NCI-H748 treated with DMSO at 0.1 percent for 48 hours (cell line): ENCODE measurements at regions not wholly inside any gene's neighbourhood (a gene's known extent, or its start where the extent isn't known, plus 50 kb on each side); places are given as distances from the start of the nearest gene placed in this dataset.

Source experiments
- DNase-seq: peaks from one replicate; lab custom pipeline; 2025; lab: John Stamatoyannopoulos, UW

- DNase-seq: no peak
Observed at GRCh38 chr1:67991546-67991945, 58.9 kb downstream of the DIRAS3 start.

DNA sequence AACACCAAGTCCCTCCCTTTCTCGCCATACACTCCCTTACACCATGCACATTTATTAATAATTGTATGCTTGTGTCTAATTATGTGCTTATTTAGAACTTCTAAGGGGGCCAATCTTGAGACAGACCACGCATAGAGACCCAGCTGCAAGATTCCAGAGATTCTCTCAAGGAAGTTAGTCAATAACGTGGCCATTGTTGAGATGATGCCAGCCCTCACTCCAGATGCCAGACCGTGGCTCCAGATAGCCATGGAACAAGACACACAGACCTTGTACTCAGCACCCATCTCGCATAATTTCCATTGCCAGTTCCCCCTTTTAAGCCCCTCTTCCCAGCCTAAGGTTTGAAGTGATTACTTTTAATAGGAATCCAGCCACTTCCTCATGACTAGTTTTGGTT is 62.4 kb downstream of the DIRAS3 start:
- no peak for DNase-seq

DNA sequence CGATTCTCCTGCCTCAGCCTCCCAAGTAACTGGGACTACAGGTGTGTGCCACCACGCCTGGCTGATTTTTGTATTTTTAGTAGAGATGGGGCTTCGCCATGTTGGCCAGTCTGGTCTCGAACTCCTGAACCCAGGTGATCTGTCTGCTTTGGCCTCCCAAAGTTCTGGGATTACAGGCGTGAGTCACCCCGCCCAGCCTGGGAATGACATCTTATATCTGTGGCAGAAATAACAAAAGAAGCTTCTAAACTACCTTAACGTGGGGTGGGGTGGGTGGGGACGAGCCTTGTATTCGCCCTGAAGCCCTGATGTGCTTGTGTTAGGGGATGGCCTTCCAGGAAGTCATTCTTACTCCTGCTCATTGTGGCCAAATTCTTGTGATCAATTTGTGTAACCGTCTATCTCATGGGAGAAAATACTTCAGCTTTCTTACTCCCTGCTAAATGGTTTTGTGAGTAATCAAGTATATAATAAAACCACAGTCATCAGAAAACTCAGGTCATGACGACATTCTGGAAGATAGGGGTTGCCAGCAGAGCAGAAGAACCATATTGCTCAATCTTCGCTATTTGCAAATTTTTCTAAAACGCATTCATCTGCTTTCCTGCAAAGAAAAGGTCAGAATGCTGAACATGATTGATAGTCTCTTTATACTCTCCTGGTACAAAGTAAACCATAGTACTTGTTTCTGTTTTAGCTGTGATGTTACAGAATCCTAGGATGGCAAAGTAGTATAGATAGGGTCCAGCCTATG is 63.2 kb downstream of the DIRAS3 start:
- DNase-seq: no peak

- no peak for DNase-seq
Observed at GRCh38 chr1:67983867-67984266, 66.6 kb downstream of the DIRAS3 start.

DNA sequence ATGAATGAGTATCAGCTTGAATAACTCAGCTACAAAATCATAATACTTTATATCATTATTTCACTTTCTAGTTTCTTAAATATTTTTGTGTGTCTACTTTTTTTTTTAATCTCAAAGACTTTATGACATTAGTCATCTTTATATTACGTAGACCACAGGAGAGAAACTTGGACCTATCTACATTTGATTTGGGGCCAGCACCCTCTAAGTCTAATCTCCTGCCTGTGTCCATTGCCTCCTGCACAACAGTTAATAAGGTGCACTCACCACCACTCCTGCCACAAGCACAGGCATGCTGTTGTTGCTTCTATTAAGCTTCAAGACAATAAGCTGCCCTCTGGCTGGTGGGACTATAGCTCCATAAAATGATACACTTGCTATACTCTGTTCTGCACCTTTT is 70.4 kb downstream of the DIRAS3 start:
- DNase-seq: no peak

GRCh38 chr1:67979532-67979931 is 70.9 kb downstream of the DIRAS3 start:
- no peak for DNase-seq

GRCh38 chr1:67978890-67979516 is 71.4 kb downstream of the DIRAS3 start:
- DNase-seq: no peak

- DNase-seq: no peak
Observed at GRCh38 chr1:67977756-67978155, 72.7 kb downstream of the DIRAS3 start.

- no peak for DNase-seq
Observed at GRCh38 chr1:67973051-67973450, 77.4 kb downstream of the DIRAS3 start.

DNA sequence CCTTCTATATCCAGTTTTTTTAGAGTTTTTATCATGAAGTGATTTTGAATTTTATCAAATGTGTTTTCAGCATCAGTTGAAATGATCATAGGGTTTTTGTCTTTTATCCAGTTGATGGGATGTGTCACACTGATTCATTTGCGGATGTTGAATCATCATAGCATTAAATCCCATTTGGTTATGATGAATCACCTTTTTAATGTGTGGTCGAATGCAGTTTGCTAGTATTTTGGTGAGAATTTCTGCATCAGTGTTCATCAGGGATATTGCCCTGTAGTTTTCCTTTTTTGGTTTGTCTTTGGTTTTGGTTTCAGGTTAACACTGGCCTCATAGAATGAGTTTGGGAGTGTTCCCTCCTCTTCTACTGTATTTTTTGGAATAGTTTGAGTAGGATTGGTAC is 80.3 kb downstream of the DIRAS3 start:
- DNase-seq: no peak

GRCh38 chr1:67969446-67969845 is 81.0 kb downstream of the DIRAS3 start:
- DNase-seq: no peak

GRCh38 chr1:67966666-67967009 is 83.8 kb downstream of the DIRAS3 start:
- DNase-seq: no peak

DNA sequence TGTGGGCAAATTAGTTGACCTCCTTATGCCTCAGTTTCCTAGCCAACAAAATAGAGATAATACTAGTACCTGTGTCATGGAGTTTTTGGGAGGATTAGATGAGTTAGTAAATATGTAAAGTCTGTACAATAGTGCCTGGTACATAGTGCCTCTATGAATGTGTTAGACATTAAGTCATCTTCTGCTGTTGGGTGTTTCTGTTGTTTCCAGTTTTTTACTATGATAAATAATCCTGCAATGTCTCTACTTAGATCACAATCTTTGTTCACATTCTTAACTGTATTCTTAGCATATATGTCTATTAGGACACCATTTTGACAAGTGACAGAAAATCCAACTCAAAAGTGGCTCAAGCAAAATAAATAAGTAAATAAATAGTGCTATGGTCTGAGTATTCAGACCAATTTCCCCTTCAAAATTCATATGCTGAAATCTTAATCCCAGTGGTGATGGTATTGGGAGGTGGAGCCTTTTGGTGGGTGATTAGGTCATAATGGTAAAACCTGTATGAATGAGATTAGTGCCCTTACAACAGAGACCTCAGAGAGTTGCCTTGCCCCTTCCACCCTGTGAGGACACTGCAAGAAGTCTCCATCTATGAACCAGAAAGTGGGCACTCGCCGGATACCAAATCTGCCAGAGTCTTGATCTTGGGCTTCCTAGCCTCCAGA is 84.3 kb downstream of the DIRAS3 start:
- DNase-seq: no peak

DNA sequence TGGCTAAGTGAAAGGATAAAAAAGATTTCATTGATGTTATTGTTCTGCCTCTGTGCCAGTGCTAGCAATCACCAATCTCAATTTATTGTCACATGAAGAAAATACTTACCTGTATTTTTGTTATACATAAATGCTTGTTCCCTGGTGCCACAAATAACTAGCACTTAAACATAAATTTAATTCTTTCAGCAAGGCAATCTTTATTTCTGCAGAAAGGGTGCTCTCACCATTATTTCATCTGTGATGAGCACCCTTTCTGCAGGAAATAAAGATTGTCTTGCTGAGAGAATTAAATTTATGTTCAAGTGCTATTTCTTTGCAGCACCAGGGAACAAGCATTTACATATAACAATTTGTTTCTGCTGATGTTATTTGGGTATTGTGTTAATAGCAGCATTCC is 87.2 kb downstream of the DIRAS3 start:
- DNase-seq: no peak

GRCh38 chr1:67960766-67961165 is 89.7 kb downstream of the DIRAS3 start:
- DNase-seq: no peak

GRCh38 chr1:67958472-67958871 is 92.0 kb downstream of the DIRAS3 start:
- DNase-seq: no peak

DNA sequence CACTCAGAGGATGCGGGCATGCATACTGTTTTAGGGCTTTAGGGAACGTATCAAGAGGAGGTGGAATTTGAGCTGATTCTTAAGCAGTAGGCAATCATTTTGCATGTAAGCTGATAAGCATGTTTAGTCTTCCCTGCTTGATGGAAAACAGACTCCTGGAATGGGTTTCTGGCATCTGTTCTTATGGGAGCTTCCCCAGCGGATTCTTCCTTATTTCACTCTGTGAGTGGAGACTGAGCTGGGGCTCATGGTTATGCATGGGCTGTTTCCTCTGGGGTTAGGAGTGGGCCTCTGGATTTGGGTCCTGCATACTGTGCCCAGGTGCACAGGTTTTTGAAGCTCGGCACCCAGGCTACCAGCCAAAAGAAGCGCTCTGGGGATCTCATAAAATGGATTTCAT is 93.4 kb downstream of the DIRAS3 start:
- DNase-seq: no peak

GRCh38 chr1:67956116-67956515 is 94.3 kb downstream of the DIRAS3 start:
- DNase-seq: no peak

DNA sequence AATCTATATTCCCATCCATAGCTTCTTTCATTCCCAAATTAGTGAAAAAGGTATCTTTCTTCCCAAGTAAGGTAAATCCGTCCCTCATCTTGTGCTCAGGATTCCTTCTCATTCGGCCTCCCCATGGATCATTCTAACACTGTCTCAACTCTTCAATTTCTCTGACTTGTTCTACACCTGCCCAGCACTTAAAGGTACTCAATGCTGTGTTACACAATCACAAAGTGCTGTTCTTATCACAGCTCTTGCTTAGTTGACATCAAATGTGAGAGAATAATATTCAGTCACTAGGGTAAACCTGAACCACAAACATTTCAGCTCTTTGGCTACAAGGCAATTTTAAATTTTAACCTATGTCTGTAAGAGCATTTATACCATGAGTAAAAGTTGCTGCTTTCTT is 94.8 kb downstream of the DIRAS3 start:
- DNase-seq: no peak

- DNase-seq: no peak
Observed at GRCh38 chr1:67953301-67953700, 97.1 kb downstream of the DIRAS3 start.

- no peak for DNase-seq
Observed at GRCh38 chr1:67952071-67952470, 98.4 kb downstream of the DIRAS3 start.

DNA sequence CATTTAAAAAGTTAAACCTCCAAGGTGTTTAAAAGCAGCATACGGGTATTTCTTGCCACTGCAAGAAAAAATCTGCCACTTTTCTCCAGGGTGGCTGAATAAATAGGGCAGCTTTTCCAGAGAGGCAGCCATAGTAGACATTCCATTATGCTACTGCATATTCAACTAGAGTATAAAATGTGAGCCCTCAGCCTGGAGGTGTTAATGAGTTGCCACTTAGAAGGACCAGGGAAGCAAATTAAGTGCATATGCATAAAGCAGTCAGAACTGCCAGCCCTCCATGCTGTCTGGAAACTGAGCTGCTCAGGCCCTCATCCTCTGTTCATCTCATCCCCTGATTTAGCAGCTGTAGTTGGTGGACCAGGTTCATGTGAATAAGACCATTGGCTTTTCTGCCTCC is 99.4 kb downstream of the DIRAS3 start:
- DNase-seq: no peak
